ENCODE measurements at regions not wholly inside any gene's neighbourhood (a gene's known extent, or its start where the extent isn't known, plus 50 kb on each side); places are given as distances from the start of the nearest gene placed in this dataset.
A peak's percentile ranks its signal among the peaks of the same experiment; 100 is the strongest.
"Not testable (repeated sequence)": the region's sequence is repeated elsewhere in the genome, so short reads cannot be mapped to it uniquely, and the experiment has no call there.

DNA sequence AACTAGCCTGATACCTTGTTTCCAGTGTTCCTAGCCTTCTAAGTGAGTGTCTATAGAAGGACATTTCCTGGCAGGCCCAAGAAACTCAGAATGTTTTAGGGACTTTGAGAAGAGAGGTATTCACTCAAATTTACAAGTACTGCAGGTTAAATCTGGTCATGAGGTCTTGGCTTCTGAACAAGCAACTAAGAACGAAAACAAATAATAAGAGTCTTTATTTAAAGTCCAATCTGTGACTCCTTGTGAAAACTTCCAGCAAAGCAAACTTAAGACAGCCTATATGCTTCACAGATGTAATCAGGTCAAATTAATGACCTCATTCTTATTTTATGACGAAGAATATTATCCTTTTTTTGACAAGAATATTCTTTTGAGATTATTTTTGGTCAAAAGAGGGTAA lies 79.4 kb upstream of the PRSS16 start:
- no peak overlapping the region for H2AFZ ChIP-seq (ENCODE audit: low read depth, low read length)
- no peaks in the 10 kb centered on the region for H3K79me2 ChIP-seq (ENCODE audit: insufficient read depth, low read length)
- H3K27ac Mint-ChIP-seq (ENCODE audit: unreplicated experiment), result peak overlapping the region; percentile 69
- peaks cover 13% of the 10 kb centered on the region for H3K4me1 Mint-ChIP-seq (ENCODE audit: low read depth, unreplicated experiment)
- H3K4me3 Mint-ChIP-seq (ENCODE audit: unreplicated experiment), result no peak overlapping the region
- H3K4me3 ChIP-seq (ENCODE audit: insufficient read depth, low read depth, low read length), result no peak overlapping the region
- H3K27ac ChIP-seq (ENCODE audit: low read depth, low read length), result peak overlapping the region; percentile 85
- TF ChIP-seq, protein P1, sequence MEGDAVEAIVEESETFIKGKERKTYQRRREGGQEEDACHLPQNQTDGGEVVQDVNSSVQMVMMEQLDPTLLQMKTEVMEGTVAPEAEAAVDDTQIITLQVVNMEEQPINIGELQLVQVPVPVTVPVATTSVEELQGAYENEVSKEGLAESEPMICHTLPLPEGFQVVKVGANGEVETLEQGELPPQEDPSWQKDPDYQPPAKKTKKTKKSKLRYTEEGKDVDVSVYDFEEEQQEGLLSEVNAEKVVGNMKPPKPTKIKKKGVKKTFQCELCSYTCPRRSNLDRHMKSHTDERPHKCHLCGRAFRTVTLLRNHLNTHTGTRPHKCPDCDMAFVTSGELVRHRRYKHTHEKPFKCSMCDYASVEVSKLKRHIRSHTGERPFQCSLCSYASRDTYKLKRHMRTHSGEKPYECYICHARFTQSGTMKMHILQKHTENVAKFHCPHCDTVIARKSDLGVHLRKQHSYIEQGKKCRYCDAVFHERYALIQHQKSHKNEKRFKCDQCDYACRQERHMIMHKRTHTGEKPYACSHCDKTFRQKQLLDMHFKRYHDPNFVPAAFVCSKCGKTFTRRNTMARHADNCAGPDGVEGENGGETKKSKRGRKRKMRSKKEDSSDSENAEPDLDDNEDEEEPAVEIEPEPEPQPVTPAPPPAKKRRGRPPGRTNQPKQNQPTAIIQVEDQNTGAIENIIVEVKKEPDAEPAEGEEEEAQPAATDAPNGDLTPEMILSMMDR (IDR thresholded peaks at IDR 0.05; ENCODE audit: insufficient read depth, low read depth, low read length), result no peak
- TF ChIP-seq EZH2 (IDR thresholded peaks at IDR 0.05; ENCODE audit: insufficient read depth, low read length), result no peak
- H3K27me3 ChIP-seq (ENCODE audit: insufficient read depth, low read length), result no peaks in the 10 kb centered on the region
- no peaks in the 10 kb centered on the region for H3K9me3 Mint-ChIP-seq (ENCODE audit: unreplicated experiment)
- no peaks in the 10 kb centered on the region for H3K36me3 ChIP-seq (ENCODE audit: insufficient read depth, low read length)
- H3K27me3 Mint-ChIP-seq (ENCODE audit: low read depth, unreplicated experiment), result no peaks in the 10 kb centered on the region
- peak overlapping the region; percentile 46 for H3K9ac ChIP-seq (ENCODE audit: low read length)
- no peak for FAIRE-seq
- no peaks in the 10 kb centered on the region for H3K36me3 Mint-ChIP-seq (ENCODE audit: low read depth, unreplicated experiment)
- peak overlapping the region; percentile 70 for H3K4me2 ChIP-seq (ENCODE audit: low read length)
- H3K9me3 ChIP-seq (ENCODE audit: insufficient read depth, low read depth, low read length), result no peaks in the 10 kb centered on the region
- H4K20me1 ChIP-seq (ENCODE audit: insufficient read depth, low read length), result no peaks in the 10 kb centered on the region
- peak; percentile 39 for DNase-seq (ENCODE audit: low read depth)
- peaks cover 8% of the 10 kb centered on the region for H3K4me1 ChIP-seq (ENCODE audit: insufficient read depth, low read length)

DNA sequence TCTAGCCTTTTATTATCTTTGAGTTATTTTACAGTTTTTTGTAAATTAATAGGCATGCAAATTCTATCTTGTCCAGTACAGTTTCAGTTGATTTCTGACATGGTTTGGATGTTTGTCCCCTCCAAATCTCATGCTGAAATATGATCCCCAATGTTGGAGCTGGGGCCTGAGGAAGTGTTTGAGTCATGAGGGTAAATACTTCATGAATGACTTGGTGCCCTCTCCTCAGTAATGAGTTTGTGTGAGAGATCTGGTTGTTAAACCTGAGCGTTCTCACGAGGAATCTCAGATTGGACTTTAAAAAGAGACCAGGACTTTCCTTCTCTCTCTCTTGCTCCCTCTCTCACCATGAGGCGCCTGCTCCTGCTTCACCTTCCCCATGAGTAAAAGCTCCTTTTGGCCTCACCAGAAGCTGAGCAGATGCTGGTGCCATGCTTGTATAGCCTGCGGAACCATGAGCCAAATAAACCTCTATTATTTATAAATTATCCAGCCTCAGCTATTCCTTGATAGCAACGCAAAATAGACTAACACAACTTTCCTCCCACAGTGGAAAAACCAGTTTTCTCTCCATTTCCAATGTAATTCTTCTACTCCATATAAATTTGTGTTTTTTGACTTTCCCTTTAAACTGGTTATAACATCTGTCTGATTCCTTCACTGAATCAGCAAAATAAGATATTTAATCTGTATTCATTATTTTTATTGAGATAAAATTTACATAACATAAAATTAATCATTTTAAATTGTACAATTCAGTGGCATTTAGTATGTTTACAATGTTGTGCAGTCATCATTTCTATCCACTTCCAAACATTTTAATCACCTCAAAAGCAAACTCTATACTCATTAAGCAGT lies 78.7 kb upstream of the PRSS16 start:
- peak; percentile 86 for DNase-seq (ENCODE audit: low read depth)
- no peak for TF ChIP-seq EZH2 (IDR thresholded peaks at IDR 0.05; ENCODE audit: insufficient read depth, low read length)
- TF ChIP-seq, protein P1 (IDR thresholded peaks at IDR 0.05; ENCODE audit: insufficient read depth, low read depth, low read length), result no peak
- no peaks in the 10 kb centered on the region for H3K36me3 ChIP-seq (ENCODE audit: insufficient read depth, low read length)
- H3K4me3 Mint-ChIP-seq (ENCODE audit: unreplicated experiment), result peak overlapping the region; percentile 65
- peak overlapping the region; percentile 38 for H3K4me3 ChIP-seq (ENCODE audit: insufficient read depth, low read depth, low read length)
- H4K20me1 ChIP-seq (ENCODE audit: insufficient read depth, low read length), result no peaks in the 10 kb centered on the region
- peak overlapping the region; percentile 70 for H3K4me2 ChIP-seq (ENCODE audit: low read length)
- H3K4me1 Mint-ChIP-seq (ENCODE audit: low read depth, unreplicated experiment), result peaks cover 13% of the 10 kb centered on the region
- peak overlapping the region; percentile 85 for H3K27ac ChIP-seq (ENCODE audit: low read depth, low read length)
- H3K9me3 Mint-ChIP-seq (ENCODE audit: unreplicated experiment), result no peaks in the 10 kb centered on the region
- peak overlapping the region; percentile 33 for H2AFZ ChIP-seq (ENCODE audit: low read depth, low read length)
- H3K27me3 ChIP-seq (ENCODE audit: insufficient read depth, low read length), result no peaks in the 10 kb centered on the region
- no peaks in the 10 kb centered on the region for H3K9me3 ChIP-seq (ENCODE audit: insufficient read depth, low read depth, low read length)
- peak overlapping the region; percentile 99 for H3K27ac Mint-ChIP-seq (ENCODE audit: unreplicated experiment)
- peak; percentile 69 for FAIRE-seq
- H3K36me3 Mint-ChIP-seq (ENCODE audit: low read depth, unreplicated experiment), result no peaks in the 10 kb centered on the region
- H3K9ac ChIP-seq (ENCODE audit: low read length), result peak overlapping the region; percentile 46
- H3K27me3 Mint-ChIP-seq (ENCODE audit: low read depth, unreplicated experiment), result no peaks in the 10 kb centered on the region
- no peaks in the 10 kb centered on the region for H3K79me2 ChIP-seq (ENCODE audit: insufficient read depth, low read length)
- H3K4me1 ChIP-seq (ENCODE audit: insufficient read depth, low read length), result peaks cover 8% of the 10 kb centered on the region

DNA sequence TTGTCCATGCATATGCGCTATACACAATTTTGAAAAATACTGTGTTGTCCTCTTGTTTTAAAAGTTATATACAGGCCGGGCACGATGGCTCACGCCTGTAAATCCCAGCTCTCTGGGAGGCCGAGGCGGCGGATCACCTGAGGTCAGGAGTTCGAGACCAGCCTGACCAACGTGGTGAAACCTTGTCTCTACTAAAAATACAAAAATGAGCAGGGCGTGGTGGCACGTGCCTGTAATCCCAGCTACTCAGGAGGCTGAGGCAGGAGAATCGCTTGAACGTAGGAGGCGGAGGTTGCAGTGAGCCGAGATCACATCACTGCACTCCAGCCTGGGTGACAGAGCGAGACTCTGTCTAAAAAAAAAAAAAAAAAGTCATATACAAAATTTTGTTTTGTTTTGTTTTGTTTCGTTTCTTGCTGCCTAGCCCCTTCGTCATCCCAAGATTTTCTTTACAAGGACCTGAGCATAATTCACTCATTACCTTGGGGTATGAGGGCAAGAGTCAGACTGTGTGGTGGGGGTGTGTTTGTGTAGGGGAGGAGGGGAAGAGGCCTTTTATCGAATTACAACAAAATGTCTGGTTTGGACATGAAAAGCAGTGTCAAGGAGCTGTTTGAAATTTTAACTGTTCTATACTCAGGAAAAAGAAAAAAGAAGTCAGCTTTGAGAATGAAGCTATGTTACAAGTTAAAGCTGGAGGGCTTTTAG lies 74.8 kb upstream of the PRSS16 start:
- H2AFZ ChIP-seq (ENCODE audit: low read depth, low read length); H3K4me2 ChIP-seq (ENCODE audit: low read length); H3K36me3 ChIP-seq (ENCODE audit: insufficient read depth, low read length); DNase-seq (ENCODE audit: low read depth); H3K27me3 ChIP-seq (ENCODE audit: insufficient read depth, low read length); H3K36me3 Mint-ChIP-seq (ENCODE audit: low read depth, unreplicated experiment); H3K4me1 ChIP-seq (ENCODE audit: insufficient read depth, low read length); H3K9ac ChIP-seq (ENCODE audit: low read length); H3K4me3 ChIP-seq (ENCODE audit: insufficient read depth, low read depth, low read length); H3K27ac Mint-ChIP-seq (ENCODE audit: unreplicated experiment); H3K79me2 ChIP-seq (ENCODE audit: insufficient read depth, low read length); FAIRE-seq; H3K9me3 ChIP-seq (ENCODE audit: insufficient read depth, low read depth, low read length); H3K27me3 Mint-ChIP-seq (ENCODE audit: low read depth, unreplicated experiment); H3K9me3 Mint-ChIP-seq (ENCODE audit: unreplicated experiment); H4K20me1 ChIP-seq (ENCODE audit: insufficient read depth, low read length); H3K27ac ChIP-seq (ENCODE audit: low read depth, low read length): not testable (repeated sequence)
- H3K4me1 Mint-ChIP-seq (ENCODE audit: low read depth, unreplicated experiment), result peaks cover 13% of the 10 kb centered on the region
- peak overlapping the region; percentile 75 for H3K4me3 Mint-ChIP-seq (ENCODE audit: unreplicated experiment)

DNA sequence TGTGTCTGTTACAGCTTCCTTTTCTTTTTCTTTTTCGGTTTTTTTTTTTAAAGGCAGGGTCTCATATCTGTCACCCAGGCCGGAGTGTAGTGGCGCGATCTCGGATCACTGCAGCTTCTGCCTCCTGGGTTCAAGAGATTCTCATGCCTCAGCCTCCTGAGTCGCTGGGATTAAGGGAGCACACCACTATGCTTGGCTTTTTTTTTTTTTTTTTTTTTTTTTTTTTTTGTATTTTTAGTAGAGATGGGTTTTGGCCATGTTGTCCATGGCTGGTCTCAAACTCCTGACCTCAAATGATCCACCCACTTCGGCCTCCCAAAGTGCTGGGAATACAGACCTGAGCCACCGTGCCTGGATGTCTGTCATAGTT lies 74.3 kb upstream of the PRSS16 start:
- not testable (repeated sequence) for H3K4me2 ChIP-seq (ENCODE audit: low read length)

More for the DNA sequence above, 74.3 kb upstream of the PRSS16 start:
- not testable (repeated sequence) for H3K9me3 Mint-ChIP-seq (ENCODE audit: unreplicated experiment); H3K27me3 ChIP-seq (ENCODE audit: insufficient read depth, low read length); H2AFZ ChIP-seq (ENCODE audit: low read depth, low read length); FAIRE-seq; H3K79me2 ChIP-seq (ENCODE audit: insufficient read depth, low read length); H3K9me3 ChIP-seq (ENCODE audit: insufficient read depth, low read depth, low read length); H3K4me3 Mint-ChIP-seq (ENCODE audit: unreplicated experiment); H3K4me1 ChIP-seq (ENCODE audit: insufficient read depth, low read length); H3K4me1 Mint-ChIP-seq (ENCODE audit: low read depth, unreplicated experiment); H3K36me3 ChIP-seq (ENCODE audit: insufficient read depth, low read length); H3K27ac ChIP-seq (ENCODE audit: low read depth, low read length); H3K9ac ChIP-seq (ENCODE audit: low read length); H3K4me3 ChIP-seq (ENCODE audit: insufficient read depth, low read depth, low read length); DNase-seq (ENCODE audit: low read depth); H3K27ac Mint-ChIP-seq (ENCODE audit: unreplicated experiment); H3K36me3 Mint-ChIP-seq (ENCODE audit: low read depth, unreplicated experiment); H3K27me3 Mint-ChIP-seq (ENCODE audit: low read depth, unreplicated experiment); H4K20me1 ChIP-seq (ENCODE audit: insufficient read depth, low read length)

Measured in astrocyte (in vitro differentiated cells and primary cell).